Memory B cell (primary cell): ENCODE measurements at regions not wholly inside any gene's neighbourhood (a gene's known extent, or its start where the extent isn't known, plus 50 kb on each side); places are given as distances from the start of the nearest gene placed in this dataset.
"Not testable (repeated sequence)": the region's sequence is repeated elsewhere in the genome, so short reads cannot be mapped to it uniquely, and the experiment has no call there.

Source experiments
- ATAC-seq: fragments of 150-1000 bp; cut with Tn5 transposase; 2 replicates; pipeline ENCODE4 v1.10.0; 2021; ENCODE audit warnings: low read depth, mild to moderate bottlenecking, moderate library complexity
- DNase-seq, 2 donors: peaks; one replicate each; pipeline ENCODE4 v3.0.0; 2022; ENCODE audit warnings: low spot score in 2 of 2
- H3K27ac Mint-ChIP-seq: one replicate; pipeline ENCODE4 v1.8.0; 2022; ENCODE audit warnings: mild to moderate bottlenecking, moderate library complexity, mixed read lengths
- H3K27me3 Mint-ChIP-seq: one replicate; pipeline ENCODE4 v1.8.0; 2022; ENCODE audit warnings: mixed read lengths
- H3K36me3 Mint-ChIP-seq: one replicate; pipeline ENCODE4 v1.8.0; 2022; ENCODE audit warnings: mild to moderate bottlenecking, mixed read lengths
- H3K4me1 Mint-ChIP-seq: one replicate; pipeline ENCODE4 v1.8.0; 2022; ENCODE audit warnings: mixed read lengths
- H3K4me3 Mint-ChIP-seq: one replicate; pipeline ENCODE4 v1.8.0; 2022; ENCODE audit warnings: mild to moderate bottlenecking, moderate library complexity, mixed read lengths
- H3K9me3 Mint-ChIP-seq: one replicate; pipeline ENCODE4 v1.8.0; 2022; ENCODE audit warnings: mixed read lengths

DNA sequence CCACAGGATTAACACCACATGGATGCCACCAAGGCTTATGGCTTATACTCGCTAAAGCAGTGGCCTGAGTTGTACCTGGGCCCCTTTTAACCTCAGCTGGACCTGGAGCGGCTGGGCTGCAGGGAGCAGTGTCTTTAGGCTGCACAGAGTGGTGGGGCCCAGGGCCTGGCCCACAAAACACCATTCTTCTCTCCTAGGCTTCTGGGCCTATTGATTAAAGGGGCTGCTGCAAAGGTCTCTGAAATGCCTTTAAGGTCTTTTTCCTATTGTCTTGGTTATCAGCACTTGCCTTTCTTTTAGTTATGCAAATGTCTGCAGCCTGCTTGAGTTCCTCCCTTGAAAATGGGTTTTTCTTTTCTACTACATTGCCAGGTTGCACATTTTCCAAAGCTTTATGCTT is 973.9 kb upstream of the PRR20A start:
- Mint-ChIP-seq H3K9me3 (peaks cover 1% of the 10 kb centered on the region), H3K36me3 (no peaks in the 10 kb centered on the region), H3K4me3 (no peak overlapping the region), H3K27me3 (no peaks in the 10 kb centered on the region), H3K4me1 (no peaks in the 10 kb centered on the region), H3K27ac (no peak overlapping the region)
- no peak for DNase-seq
- no peak for ATAC-seq

DNA sequence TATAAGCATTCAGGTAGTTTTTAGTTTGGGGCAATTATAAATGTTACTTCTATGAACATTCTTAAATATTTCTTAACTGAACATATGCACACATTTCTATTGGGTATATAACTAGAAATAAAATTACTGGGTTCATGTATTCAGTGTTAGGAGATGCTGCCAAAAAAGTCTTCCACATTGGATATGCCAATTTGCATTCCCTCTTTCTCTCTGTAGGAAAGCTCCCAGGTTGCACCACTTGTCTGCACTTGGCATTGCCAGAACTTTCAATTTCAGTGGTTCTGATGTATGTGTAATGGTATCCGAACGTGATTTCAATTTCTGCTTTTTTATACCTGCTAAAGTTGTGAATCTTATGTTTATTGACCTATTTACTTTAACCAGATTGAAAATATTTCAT is 972.1 kb upstream of the PRR20A start:
- ATAC-seq, result no peak
- Mint-ChIP-seq H3K9me3 (peaks cover 4% of the 10 kb centered on the region), H3K27ac (no peak overlapping the region), H3K4me1 (no peaks in the 10 kb centered on the region), H3K4me3 (no peak overlapping the region), H3K27me3 (no peaks in the 10 kb centered on the region), H3K36me3 (no peaks in the 10 kb centered on the region)
- no peak for DNase-seq

DNA sequence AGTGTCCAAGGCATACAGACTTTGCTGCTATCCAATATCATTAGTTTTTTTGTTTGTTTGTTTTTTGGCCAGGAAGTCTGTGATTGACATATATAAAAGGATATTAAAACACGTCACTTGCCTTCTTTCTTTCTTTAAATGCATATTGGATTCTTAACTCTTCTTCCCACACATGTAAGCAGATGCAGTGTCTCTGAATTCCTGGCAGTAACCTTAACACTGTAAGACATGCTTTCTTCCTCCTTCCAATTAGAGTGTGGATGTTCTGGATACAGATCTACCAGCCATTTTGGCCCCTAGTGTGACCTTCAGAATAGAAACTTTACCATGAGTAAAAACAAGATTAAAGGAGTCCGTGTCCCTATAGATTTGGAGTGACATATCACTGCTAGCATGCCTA is 967.4 kb upstream of the PRR20A start:
- Mint-ChIP-seq H3K4me1 (no peaks in the 10 kb centered on the region), H3K4me3 (no peak overlapping the region), H3K9me3 (peaks cover 3% of the 10 kb centered on the region), H3K36me3 (no peaks in the 10 kb centered on the region), H3K27ac (no peak overlapping the region), H3K27me3 (no peaks in the 10 kb centered on the region)
- DNase-seq (no peak), ATAC-seq (no peak)

DNA sequence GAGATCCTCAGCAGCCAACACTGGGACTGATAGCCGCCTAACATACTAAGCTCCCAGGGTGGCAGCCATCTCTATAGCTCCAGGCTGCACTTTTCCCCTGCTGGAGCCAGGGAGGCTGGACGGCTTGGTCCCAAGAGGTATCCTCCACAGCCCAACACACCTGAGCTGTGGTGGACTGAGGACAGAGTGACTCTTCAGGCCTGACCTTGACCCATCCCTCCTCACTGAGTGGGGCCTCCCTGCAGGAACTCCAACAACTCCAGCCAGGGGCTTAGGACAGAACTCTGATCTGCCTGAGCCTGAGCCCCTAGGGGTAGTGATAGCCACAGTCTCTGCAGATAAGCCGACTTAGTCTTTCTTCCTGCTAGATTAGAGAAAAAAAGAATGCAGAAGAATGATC is 958.1 kb upstream of the PRR20A start:
- DNase-seq (no peak), ATAC-seq (no peak)
- Mint-ChIP-seq H3K27ac (no peak overlapping the region), H3K4me3 (no peak overlapping the region), H3K36me3 (no peaks in the 10 kb centered on the region), H3K9me3 (peaks cover 4% of the 10 kb centered on the region), H3K27me3 (no peaks in the 10 kb centered on the region), H3K4me1 (no peaks in the 10 kb centered on the region)

DNA sequence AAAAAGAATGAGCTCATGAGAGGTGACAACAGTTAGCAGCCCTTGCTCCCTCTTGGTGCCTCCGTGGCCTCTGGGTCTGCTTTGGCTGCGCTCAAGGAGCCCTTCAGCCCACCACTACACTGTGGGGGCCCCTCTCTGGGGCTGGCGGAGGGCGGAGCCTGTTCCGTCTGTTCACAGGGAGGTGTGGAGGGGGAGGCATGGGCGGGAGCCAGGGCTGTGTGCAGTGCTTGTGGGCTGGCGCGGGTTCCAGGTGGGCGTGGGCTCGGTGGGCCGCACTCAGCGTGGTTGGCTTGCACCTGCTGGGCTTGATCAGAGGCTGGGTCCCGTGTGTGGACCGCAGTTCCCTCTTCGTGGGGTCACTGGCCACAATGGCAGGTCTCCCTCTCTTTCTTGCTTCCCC is 953.4 kb upstream of the PRR20A start:
- H3K27ac Mint-ChIP-seq, result no peak overlapping the region
- H3K9me3 Mint-ChIP-seq, result peaks cover 4% of the 10 kb centered on the region

DNA sequence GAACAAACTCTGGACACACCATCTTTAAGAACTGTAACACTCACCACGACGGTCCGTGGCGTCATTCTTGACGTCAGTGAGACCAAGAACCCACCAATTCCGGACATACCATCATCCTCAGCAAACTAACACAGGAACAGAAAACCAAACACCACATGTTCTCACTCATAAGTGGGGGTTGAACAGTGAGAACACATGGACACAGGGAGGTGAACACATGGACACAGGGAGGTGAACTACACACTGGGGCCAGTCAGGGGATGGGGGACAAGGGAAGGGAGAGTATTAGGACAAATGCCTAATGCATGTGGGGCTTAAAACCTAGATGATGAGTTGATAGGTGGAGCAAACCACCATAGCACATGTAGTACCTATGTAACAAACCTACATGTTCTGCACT is 952.1 kb upstream of the PRR20A start:
- not testable (repeated sequence) for DNase-seq, H3K4me1 Mint-ChIP-seq, H3K4me3 Mint-ChIP-seq, H3K9me3 Mint-ChIP-seq, H3K27ac Mint-ChIP-seq, H3K36me3 Mint-ChIP-seq, ATAC-seq, H3K27me3 Mint-ChIP-seq

More for the DNA sequence above, 953.4 kb upstream of the PRR20A start:
- Mint-ChIP-seq H3K27me3 (no peaks in the 10 kb centered on the region), H3K4me1 (no peaks in the 10 kb centered on the region), H3K36me3 (no peaks in the 10 kb centered on the region), H3K4me3 (no peak overlapping the region)
- DNase-seq (no peak), ATAC-seq (no peak)

DNA sequence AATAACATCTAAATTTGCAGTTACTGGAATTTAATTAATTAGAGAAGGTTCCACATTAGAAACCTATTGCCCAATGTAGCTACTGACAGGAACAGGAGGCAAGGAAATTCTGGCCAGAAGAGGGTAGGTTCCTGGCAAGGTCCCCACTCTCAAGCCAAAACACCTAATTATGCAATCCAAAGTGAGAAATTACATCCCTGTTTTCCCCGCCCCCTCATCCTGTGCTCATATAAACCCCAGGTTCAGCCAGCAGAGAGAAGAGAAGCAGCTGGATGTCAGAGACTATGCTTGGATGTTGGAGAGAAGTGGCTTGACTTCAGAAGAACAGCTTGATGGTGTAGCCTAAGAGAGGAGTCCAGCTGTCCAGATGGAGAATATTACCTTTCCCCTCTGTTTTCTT is 951.3 kb upstream of the PRR20A start:
- Mint-ChIP-seq H3K4me3 (no peak overlapping the region), H3K4me1 (no peaks in the 10 kb centered on the region), H3K27ac (no peak overlapping the region), H3K27me3 (no peaks in the 10 kb centered on the region), H3K9me3 (no peaks in the 10 kb centered on the region), H3K36me3 (no peaks in the 10 kb centered on the region)
- DNase-seq, result no peak
- ATAC-seq, result no peak

DNA sequence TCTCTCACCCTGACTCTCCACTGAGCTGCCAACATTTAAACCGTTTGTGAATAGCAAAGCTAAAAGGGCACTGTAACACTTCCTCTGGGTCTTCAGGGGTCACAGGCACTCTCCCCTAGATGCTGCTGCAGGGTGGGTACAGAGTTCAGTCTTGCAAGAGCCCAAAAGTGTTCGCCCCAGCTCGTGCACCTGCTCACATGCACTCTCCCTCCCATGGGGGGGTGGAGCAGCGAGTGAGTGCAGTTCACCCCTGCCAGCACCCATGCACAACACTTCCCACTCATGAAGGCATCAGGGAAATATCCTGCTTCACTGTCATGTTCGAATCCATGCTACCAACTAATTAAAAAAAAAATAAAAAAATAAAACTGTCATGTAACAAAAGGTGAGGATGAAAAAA is 950.7 kb upstream of the PRR20A start:
- no peaks in the 10 kb centered on the region for H3K9me3 Mint-ChIP-seq
- H3K27me3 Mint-ChIP-seq, result no peaks in the 10 kb centered on the region
- DNase-seq, result no peak
- H3K4me3 Mint-ChIP-seq, result no peak overlapping the region
- H3K27ac Mint-ChIP-seq, result no peak overlapping the region
- no peaks in the 10 kb centered on the region for H3K36me3 Mint-ChIP-seq
- ATAC-seq, result no peak
- H3K4me1 Mint-ChIP-seq, result no peaks in the 10 kb centered on the region

DNA sequence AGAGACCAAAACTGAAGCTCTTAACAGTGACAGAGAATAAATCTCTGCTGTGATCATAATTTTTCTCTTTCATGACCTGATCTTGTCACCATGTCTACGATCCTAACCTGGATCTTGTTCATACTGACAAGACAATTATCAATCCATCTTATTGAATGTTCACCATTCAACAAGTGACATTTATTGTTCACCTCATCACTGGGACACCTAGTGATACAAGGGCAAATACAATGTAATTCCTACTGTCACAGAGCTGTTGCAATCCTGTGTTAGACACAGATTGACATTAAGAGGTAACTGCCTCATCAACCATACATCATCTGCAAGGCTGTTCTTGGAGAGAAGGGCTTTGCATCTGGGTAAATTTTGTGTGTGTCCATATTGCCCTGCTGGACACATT is 942.4 kb upstream of the PRR20A start:
- Mint-ChIP-seq H3K27me3 (no peaks in the 10 kb centered on the region), H3K4me1 (no peaks in the 10 kb centered on the region), H3K9me3 (peaks cover 10% of the 10 kb centered on the region), H3K27ac (no peak overlapping the region), H3K4me3 (no peak overlapping the region), H3K36me3 (no peaks in the 10 kb centered on the region)
- DNase-seq (no peak), ATAC-seq (no peak)

DNA sequence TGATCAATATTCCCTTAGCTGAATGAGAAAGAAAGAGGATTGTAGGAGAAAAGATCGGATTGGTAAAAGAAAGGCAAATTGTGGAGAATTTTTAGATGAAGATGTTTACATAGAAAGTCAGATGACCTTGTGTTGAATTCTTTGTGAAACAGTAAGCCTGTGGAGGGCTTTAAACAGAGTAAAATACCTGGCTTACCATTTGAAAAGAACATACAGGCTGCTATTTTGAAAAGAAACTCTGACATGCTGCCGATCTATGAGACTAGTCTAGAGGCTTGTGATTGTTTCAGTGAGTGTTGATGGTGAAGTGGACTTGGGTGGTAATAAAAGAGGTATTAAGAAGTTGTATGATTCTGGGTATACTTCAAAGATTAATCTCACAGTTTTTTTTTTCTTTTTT is 938.9 kb upstream of the PRR20A start:
- no peak for ATAC-seq
- H3K36me3 Mint-ChIP-seq, result no peaks in the 10 kb centered on the region

DNA sequence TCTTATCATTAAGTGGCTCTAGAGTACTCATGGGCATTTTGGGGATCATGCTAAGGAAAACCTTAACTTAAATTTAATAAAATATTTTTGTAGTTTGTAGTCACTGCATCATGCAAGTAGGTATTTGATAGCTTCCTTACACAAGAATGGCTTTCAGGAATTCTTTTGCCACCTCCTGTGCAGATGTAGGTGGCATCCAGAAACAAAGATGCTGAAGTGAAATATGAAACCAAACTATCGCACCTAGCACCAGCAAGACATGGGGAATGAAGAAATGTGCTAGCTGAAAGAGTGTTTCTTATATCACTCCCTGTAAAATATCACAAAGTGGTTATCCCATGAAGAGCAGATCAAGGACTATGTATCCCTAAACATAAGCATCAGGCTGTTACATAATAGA is 924.5 kb upstream of the PRR20A start:
- no peak overlapping the region for H3K4me3 Mint-ChIP-seq
- H3K4me1 Mint-ChIP-seq, result no peaks in the 10 kb centered on the region
- peaks cover 3% of the 10 kb centered on the region for H3K9me3 Mint-ChIP-seq
- no peaks in the 10 kb centered on the region for H3K36me3 Mint-ChIP-seq
- no peak overlapping the region for H3K27ac Mint-ChIP-seq
- H3K27me3 Mint-ChIP-seq, result no peaks in the 10 kb centered on the region
- DNase-seq, result no peak
- ATAC-seq, result no peak

More for the DNA sequence above, 938.9 kb upstream of the PRR20A start:
- no peak overlapping the region for H3K27ac Mint-ChIP-seq
- peaks cover 7% of the 10 kb centered on the region for H3K9me3 Mint-ChIP-seq
- no peak for DNase-seq
- H3K4me3 Mint-ChIP-seq, result no peak overlapping the region
- no peaks in the 10 kb centered on the region for H3K4me1 Mint-ChIP-seq
- no peaks in the 10 kb centered on the region for H3K27me3 Mint-ChIP-seq

DNA sequence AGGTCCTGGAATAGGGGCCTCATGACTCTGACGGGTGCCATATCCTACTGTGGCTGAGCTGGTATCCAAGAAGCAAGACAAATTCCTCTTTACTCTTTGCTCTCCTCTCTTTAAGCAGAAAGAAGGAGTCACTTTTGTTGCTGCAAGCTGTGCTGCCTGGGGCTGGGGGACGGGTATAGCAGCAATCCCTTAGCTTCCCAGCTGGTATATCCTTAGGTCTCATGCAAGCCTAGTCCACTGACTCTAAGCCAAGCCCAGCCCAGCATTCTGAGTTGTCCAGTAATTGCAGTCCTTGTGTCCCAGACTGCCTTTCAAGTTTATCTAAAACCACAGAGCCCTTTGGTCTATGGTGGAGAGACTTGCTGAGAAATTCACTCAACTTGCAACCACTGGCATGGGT is 893.0 kb upstream of the PRR20A start:
- Mint-ChIP-seq H3K36me3 (no peaks in the 10 kb centered on the region), H3K27me3 (no peaks in the 10 kb centered on the region), H3K9me3 (peaks cover 14% of the 10 kb centered on the region), H3K4me3 (no peak overlapping the region), H3K27ac (no peak overlapping the region), H3K4me1 (no peaks in the 10 kb centered on the region)
- no peak for DNase-seq
- no peak for ATAC-seq

DNA sequence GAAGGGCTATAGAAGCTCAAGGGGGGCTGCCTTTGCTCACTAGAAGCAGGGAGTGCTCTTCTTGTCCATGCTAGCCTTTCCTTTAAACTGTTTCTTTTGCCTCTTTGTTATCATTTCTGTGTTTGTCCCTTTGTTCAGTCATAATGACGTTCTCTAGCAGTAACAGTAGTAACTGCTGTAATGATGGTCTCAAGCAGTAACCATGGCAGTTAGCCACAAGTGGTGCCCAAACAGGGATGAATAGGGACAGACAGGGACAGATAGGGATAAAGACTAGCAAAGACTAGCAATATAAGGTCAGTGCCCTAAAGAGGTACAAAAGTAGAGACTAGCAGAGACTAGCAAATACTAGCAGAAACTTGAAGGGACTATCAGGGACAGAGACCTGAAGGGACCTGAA is 869.0 kb upstream of the PRR20A start:
- Mint-ChIP-seq H3K36me3 (no peaks in the 10 kb centered on the region), H3K4me1 (no peaks in the 10 kb centered on the region), H3K4me3 (no peak overlapping the region)

DNA sequence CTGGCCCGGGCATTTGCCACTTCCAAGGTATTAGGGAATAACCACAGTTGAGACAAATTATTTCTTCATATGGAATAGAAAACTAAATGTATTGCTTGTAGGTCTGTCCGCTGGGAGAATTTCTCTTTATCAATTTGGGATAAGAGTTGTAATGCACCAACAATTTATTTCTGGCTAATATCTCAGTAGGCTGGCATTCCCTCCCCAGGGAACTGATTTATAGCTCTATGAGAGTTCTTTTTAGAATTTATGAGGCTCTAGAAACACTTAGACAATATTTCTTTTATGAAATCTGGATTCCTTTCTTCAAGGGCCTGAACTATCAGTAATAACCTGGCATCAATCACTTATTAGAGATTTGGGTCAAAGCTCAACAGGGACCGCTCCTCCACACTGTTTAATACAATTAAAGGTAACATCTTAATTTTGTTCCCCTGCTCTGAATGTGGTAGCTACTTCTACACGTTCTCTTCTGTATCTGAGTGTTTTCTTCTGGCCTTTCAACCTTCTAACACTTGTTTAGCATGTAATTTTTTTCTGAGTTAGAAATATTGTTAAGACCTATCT is 857.4 kb upstream of the PRR20A start:
- Mint-ChIP-seq H3K9me3 (peaks cover 11% of the 10 kb centered on the region), H3K27ac (no peak overlapping the region), H3K4me1 (no peaks in the 10 kb centered on the region), H3K36me3 (no peaks in the 10 kb centered on the region), H3K4me3 (no peak overlapping the region), H3K27me3 (no peaks in the 10 kb centered on the region)
- DNase-seq, result no peak
- ATAC-seq, result no peak

More for the DNA sequence above, 869.0 kb upstream of the PRR20A start:
- DNase-seq, result no peak
- Mint-ChIP-seq H3K27ac (no peak overlapping the region), H3K9me3 (peaks cover 7% of the 10 kb centered on the region), H3K27me3 (no peaks in the 10 kb centered on the region)
- ATAC-seq, result no peak

DNA sequence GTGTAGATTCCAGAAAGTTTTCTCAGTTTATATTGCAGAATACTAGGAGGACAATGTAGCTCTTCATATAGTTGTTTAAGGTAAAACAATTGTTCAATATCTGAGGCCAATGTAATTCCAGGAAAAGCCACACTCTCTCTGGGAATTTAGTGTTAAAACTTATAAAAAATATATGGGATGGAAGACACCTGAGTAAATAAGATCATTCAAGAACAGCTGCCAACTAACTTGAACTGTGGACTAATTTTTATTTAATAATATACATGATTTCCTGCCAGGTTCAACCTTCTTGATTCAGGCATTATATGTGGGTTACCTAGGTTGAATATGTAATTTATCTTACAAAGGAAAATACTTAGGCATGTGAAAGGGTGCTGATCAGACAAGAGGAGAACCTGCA is 841.1 kb upstream of the PRR20A start:
- Mint-ChIP-seq H3K36me3 (no peaks in the 10 kb centered on the region), H3K27me3 (no peaks in the 10 kb centered on the region)

More for the DNA sequence above, 841.1 kb upstream of the PRR20A start:
- Mint-ChIP-seq H3K4me3 (no peak overlapping the region), H3K4me1 (no peaks in the 10 kb centered on the region), H3K27ac (no peak overlapping the region), H3K9me3 (no peaks in the 10 kb centered on the region)
- no peak for DNase-seq
- no peak for ATAC-seq
